Liver (tissue), 8 donors: ENCODE measurements at regions not wholly inside any gene's neighbourhood (a gene's known extent, or its start where the extent isn't known, plus 50 kb on each side); places are given as distances from the start of the nearest gene placed in this dataset.

Experiments
- DNase-seq: peaks from one replicate; pipeline ENCODE4 v3.0.0-alpha.2; 2017; ENCODE audit warnings: low spot score
- H3K27ac ChIP-seq, 2 donors: one replicate each; pipeline ENCODE4 v1.7.0; 2013; ENCODE audit warnings: inconsistent platforms in 2 of 2, low read length in 2 of 2, control low read depth in 1 of 2, low read depth in 1 of 2, mild to moderate bottlenecking in 1 of 2
- H3K27me3 ChIP-seq, 4 donors: one replicate each; pipeline versions ENCODE4 v1.6.1 to v1.7.0; 2013; ENCODE audit warnings: low read length in 3 of 4, inconsistent platforms in 1 of 4, mild to moderate bottlenecking in 1 of 4, moderate library complexity in 1 of 4; ENCODE audit not compliant: control insufficient read depth in 4 of 4, insufficient read depth in 4 of 4
- H3K36me3 ChIP-seq, 4 donors: one replicate each; pipeline versions ENCODE4 v1.6.1 to v1.7.0; 2013; ENCODE audit warnings: low read length in 3 of 4, mild to moderate bottlenecking in 3 of 4, low read depth in 1 of 4, moderate library complexity in 1 of 4; ENCODE audit not compliant: control insufficient read depth in 4 of 4, insufficient read depth in 3 of 4
- H3K4me1 ChIP-seq, 4 donors: one replicate each; pipeline versions ENCODE4 v1.6.1 to v1.7.0; 2013; ENCODE audit warnings: low read length in 3 of 4, mild to moderate bottlenecking in 3 of 4, moderate library complexity in 1 of 4; ENCODE audit not compliant: control insufficient read depth in 4 of 4, insufficient read depth in 4 of 4
- H3K4me3 ChIP-seq, 3 donors: one replicate each; pipeline versions ENCODE4 v1.6.1 to v1.7.0; 2013; ENCODE audit warnings: low read length in 3 of 3, control low read depth in 1 of 3, low read depth in 1 of 3, mild to moderate bottlenecking in 1 of 3
- H3K9ac ChIP-seq, 2 donors: one replicate each; pipeline ENCODE4 v1.7.0; 2013; ENCODE audit warnings: low read length in 2 of 2, mild to moderate bottlenecking in 2 of 2, moderate library complexity in 2 of 2, control low read depth in 1 of 2, low read depth in 1 of 2
- H3K9me3 ChIP-seq, 4 donors: one replicate each; pipeline versions ENCODE4 v1.6.1 to v1.7.0; 2013; ENCODE audit warnings: low read length in 3 of 4; ENCODE audit not compliant: control insufficient read depth in 4 of 4
- CTCF ChIP-seq: fragments of 150-350 bp; IDR thresholded peaks from 2 replicates; pipeline ENCODE4 v1.5.1; 2017; ENCODE audit warnings: improper control_type of control experiment, low read depth, low read length; ENCODE audit not compliant: missing input control
- EGR1 ChIP-seq, 2 donors: IDR thresholded peaks; 2 replicates each; pipeline ENCODE4 v1.6.1; 2016 to 2018; ENCODE audit warnings: antibody characterized with exemption in 2 of 2, low read depth in 2 of 2
- FOXA1 ChIP-seq: IDR thresholded peaks from 2 replicates; pipeline ENCODE4 v1.6.1; 2016; ENCODE audit warnings: antibody characterized with exemption
- FOXA2 ChIP-seq: IDR thresholded peaks from 2 replicates; pipeline ENCODE4 v1.6.1; 2016; ENCODE audit warnings: antibody characterized with exemption
- GABPA ChIP-seq, 2 donors: IDR thresholded peaks in 1 of 2; conservative IDR thresholded peaks in 1 of 2; 2 replicates each; pipeline ENCODE4 v1.6.1; 2016; ENCODE audit warnings: antibody characterized with exemption in 2 of 2, mild to moderate bottlenecking in 1 of 2, moderate library complexity in 1 of 2
- HNF4A ChIP-seq, 2 donors: conservative IDR thresholded peaks; 2 replicates each; pipeline ENCODE4 v1.6.1; 2016; ENCODE audit warnings: antibody characterized with exemption in 2 of 2, mild to moderate bottlenecking in 2 of 2
- HNF4G ChIP-seq: IDR thresholded peaks from 2 replicates; pipeline ENCODE4 v1.6.1; 2016; ENCODE audit warnings: antibody characterized with exemption
- JUND ChIP-seq, 2 donors: IDR thresholded peaks; 2 replicates each; pipeline ENCODE4 v1.6.1; 2016; ENCODE audit warnings: antibody characterized with exemption in 2 of 2
- MAX ChIP-seq: IDR thresholded peaks from 2 replicates; pipeline ENCODE4 v1.6.1; 2016; ENCODE audit warnings: antibody characterized with exemption
- NR2F2 ChIP-seq: IDR thresholded peaks from 2 replicates; pipeline ENCODE4 v1.6.1; 2016; ENCODE audit warnings: antibody characterized with exemption
- RAD21 ChIP-seq, 2 donors: IDR thresholded peaks; 2 replicates each; pipeline ENCODE4 v1.6.1; 2016; ENCODE audit warnings: antibody characterized with exemption in 2 of 2, mild to moderate bottlenecking in 2 of 2
- RXRA ChIP-seq, 2 donors: IDR thresholded peaks; 2 replicates each; pipeline ENCODE4 v1.6.1; 2017 to 2018; ENCODE audit warnings: antibody characterized with exemption in 2 of 2, mild to moderate bottlenecking in 1 of 2
- SP1 ChIP-seq: IDR thresholded peaks from 2 replicates; pipeline ENCODE4 v1.6.1; 2018; ENCODE audit warnings: antibody characterized with exemption, mild to moderate bottlenecking
- TAF1 ChIP-seq: conservative IDR thresholded peaks from 2 replicates; pipeline ENCODE4 v1.6.1; 2016; ENCODE audit warnings: antibody characterized with exemption, mild to moderate bottlenecking
- YY1 ChIP-seq: IDR thresholded peaks from 2 replicates; pipeline ENCODE4 v1.6.1; 2016; ENCODE audit warnings: antibody characterized with exemption, mild to moderate bottlenecking
- WGBS: extraction: QIAGEN DNeasy Blood & Tissue Kit; methylation state at CpG from one replicate; pipeline ENCODE4 v1.1.7; 2013; 5-methylcytosine and 5-hydroxymethylcytosine counted together
- TF ChIP-seq, protein P1 (sequence below): IDR thresholded peaks from 2 replicates; pipeline ENCODE4 v1.6.1; 2016; ENCODE audit warnings: antibody characterized with exemption, mild to moderate bottlenecking
- TF ChIP-seq, protein P2 (sequence below): IDR thresholded peaks from 2 replicates; pipeline ENCODE4 v1.6.1; 2016; ENCODE audit warnings: antibody characterized with exemption
- TF ChIP-seq, protein P3 (sequence below): IDR thresholded peaks from 2 replicates; pipeline ENCODE4 v1.6.1; 2016; ENCODE audit warnings: antibody characterized with exemption
- donor health status: healthy.
- donor health status: healthy.
- donor health status: healthy.
- donor health status: healthy.
- donor health status: healthy.

GRCh38 chr5:74477761-74478160, 162.8 kb downstream of the ENC1 start:
- Histone ChIP-seq H3K9ac (no peak overlapping the region), H3K9me3 (no peaks in the 10 kb centered on the region), H3K4me3 (no peak overlapping the region), H3K27me3 (no peaks in the 10 kb centered on the region), H3K4me1 (no peaks in the 10 kb centered on the region), H3K36me3 (no peaks in the 10 kb centered on the region), H3K27ac (no peak overlapping the region)
- DNase-seq, result no peak
- TF ChIP-seq TAF1, result no peak
- TF ChIP-seq RXRA (IDR thresholded peaks at IDR 0.05), result no peak
- TF ChIP-seq GABPA (IDR thresholded peaks at IDR 0.05 in 1 of 2, conservative IDR thresholded peaks at IDR 0.05 in 1 of 2), result no peak
- TF ChIP-seq CTCF, result no peak
- TF ChIP-seq, protein P1, sequence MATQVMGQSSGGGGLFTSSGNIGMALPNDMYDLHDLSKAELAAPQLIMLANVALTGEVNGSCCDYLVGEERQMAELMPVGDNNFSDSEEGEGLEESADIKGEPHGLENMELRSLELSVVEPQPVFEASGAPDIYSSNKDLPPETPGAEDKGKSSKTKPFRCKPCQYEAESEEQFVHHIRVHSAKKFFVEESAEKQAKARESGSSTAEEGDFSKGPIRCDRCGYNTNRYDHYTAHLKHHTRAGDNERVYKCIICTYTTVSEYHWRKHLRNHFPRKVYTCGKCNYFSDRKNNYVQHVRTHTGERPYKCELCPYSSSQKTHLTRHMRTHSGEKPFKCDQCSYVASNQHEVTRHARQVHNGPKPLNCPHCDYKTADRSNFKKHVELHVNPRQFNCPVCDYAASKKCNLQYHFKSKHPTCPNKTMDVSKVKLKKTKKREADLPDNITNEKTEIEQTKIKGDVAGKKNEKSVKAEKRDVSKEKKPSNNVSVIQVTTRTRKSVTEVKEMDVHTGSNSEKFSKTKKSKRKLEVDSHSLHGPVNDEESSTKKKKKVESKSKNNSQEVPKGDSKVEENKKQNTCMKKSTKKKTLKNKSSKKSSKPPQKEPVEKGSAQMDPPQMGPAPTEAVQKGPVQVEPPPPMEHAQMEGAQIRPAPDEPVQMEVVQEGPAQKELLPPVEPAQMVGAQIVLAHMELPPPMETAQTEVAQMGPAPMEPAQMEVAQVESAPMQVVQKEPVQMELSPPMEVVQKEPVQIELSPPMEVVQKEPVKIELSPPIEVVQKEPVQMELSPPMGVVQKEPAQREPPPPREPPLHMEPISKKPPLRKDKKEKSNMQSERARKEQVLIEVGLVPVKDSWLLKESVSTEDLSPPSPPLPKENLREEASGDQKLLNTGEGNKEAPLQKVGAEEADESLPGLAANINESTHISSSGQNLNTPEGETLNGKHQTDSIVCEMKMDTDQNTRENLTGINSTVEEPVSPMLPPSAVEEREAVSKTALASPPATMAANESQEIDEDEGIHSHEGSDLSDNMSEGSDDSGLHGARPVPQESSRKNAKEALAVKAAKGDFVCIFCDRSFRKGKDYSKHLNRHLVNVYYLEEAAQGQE, result no peak
- no peak for TF ChIP-seq FOXA2
- no peak for TF ChIP-seq SP1
- no peak for TF ChIP-seq JUND (IDR thresholded peaks at IDR 0.05)
- no peak for TF ChIP-seq HNF4A (conservative IDR thresholded peaks at IDR 0.05)
- TF ChIP-seq, protein P2, sequence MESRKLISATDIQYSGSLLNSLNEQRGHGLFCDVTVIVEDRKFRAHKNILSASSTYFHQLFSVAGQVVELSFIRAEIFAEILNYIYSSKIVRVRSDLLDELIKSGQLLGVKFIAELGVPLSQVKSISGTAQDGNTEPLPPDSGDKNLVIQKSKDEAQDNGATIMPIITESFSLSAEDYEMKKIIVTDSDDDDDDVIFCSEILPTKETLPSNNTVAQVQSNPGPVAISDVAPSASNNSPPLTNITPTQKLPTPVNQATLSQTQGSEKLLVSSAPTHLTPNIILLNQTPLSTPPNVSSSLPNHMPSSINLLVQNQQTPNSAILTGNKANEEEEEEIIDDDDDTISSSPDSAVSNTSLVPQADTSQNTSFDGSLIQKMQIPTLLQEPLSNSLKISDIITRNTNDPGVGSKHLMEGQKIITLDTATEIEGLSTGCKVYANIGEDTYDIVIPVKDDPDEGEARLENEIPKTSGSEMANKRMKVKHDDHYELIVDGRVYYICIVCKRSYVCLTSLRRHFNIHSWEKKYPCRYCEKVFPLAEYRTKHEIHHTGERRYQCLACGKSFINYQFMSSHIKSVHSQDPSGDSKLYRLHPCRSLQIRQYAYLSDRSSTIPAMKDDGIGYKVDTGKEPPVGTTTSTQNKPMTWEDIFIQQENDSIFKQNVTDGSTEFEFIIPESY, result no peak
- TF ChIP-seq EGR1 (IDR thresholded peaks at IDR 0.05; ENCODE audit: low read depth in 2 of 2), result no peak
- TF ChIP-seq HNF4G, result no peak
- no peak for TF ChIP-seq FOXA1
- no peak for TF ChIP-seq MAX
- TF ChIP-seq, protein P3, sequence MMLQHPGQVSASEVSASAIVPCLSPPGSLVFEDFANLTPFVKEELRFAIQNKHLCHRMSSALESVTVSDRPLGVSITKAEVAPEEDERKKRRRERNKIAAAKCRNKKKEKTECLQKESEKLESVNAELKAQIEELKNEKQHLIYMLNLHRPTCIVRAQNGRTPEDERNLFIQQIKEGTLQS, result no peak
- no peak for TF ChIP-seq YY1
- no peak for TF ChIP-seq RAD21 (IDR thresholded peaks at IDR 0.05)
- TF ChIP-seq NR2F2, result no peak
- WGBS, result 95% methylated on average over 12 of the region's 12 CpGs
